Ammon's horn (tissue), 1 donor: ENCODE measurements at regions not wholly inside any gene's neighbourhood (a gene's known extent, or its start where the extent isn't known, plus 50 kb on each side); places are given as distances from the start of the nearest gene placed in this dataset.

ENCODE experiments used
- DNase-seq: peaks from one replicate; pipeline ENCODE4 v3.0.0-alpha.2; 2016; ENCODE audit warnings: low spot score

- DNase-seq = no peak
These were observed 73.7 kb upstream of the MYCN start for GRCh38 chr2:15866563-15867193.

- DNase-seq = no peak
These were observed 72.9 kb upstream of the MYCN start for GRCh38 chr2:15867194-15868171.

GRCh38 chr2:15868186-15868585, 72.2 kb upstream of the MYCN start:
- no peak for DNase-seq

DNA sequence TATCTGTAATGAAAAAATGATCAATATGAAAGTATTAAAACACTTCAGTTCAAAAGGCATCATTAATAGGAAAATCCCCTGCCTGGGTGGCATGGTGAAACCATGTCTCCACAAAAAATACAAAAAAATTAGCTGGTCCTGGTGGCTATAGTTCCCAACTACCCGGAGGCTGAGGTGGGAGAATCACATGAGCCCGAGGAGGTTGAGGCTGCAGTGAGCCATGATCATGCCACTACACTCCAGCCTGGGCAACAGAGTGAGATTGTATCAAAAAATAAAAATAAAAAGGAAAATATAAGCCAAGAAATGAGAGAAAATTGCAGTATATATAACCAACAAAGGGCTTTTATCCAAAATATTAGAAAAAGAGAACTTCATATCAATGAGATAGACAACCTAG, 71.6 kb upstream of the MYCN start:
- DNase-seq = no peak

DNA sequence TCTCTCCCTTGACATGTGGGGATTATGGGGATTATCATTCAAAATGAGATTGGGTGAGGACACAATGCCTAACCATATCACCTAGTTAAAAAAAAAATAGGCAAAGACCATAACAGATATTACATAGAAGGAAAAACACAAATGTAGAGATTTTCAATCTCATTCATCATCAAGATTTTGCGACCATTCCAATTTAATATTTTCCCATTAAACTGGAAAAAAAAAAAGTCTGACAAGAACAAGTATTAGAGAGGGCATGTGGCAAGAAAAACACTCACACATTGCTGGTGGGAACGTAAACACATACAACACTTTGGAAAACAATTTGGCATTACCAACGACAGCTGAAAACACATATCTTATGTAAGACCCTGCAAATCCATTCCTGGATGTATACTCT, 71.0 kb upstream of the MYCN start:
- DNase-seq = no peak

DNA sequence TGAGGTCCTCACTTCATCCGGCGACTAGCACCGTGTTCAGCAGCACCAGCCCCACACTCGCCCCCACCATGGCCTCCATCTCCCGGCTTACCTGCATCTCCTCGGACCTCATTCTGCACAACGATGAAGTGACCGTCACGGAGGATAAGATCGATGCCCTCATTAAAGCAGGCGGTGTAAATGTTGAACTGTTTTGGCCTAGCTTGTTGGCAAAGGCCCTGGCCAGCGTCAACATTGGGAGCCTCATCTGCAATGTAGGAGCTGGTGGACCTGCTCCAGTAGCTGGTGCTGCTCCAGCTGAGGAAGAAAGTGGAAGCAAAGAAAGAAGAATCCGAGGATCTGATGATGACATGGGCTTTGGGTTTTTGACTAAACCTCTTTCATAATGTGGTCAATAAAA, 70.5 kb upstream of the MYCN start:
- no peak for DNase-seq

GRCh38 chr2:15870565-15870964, 69.8 kb upstream of the MYCN start:
- DNase-seq = no peak

GRCh38 chr2:15871239-15871783, 69.0 kb upstream of the MYCN start:
- DNase-seq = no peak

DNA sequence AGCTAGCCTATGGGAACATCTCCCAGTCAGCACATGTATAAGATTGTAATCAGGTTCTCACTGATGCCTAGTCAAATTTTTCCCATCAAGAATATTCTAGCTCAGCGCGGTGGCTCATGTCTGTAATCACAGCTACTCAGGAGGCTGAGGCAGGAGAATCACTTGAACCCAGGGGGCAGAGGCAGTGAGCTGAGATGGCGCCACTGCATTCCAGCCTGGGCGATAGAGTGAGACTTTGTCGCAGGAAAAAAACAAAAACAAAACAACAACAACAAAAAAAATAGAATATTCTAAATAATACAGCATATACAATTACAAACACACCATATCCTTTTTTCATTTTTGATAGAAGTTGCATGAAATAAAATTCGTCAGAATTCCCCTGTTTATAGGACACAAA, 67.5 kb upstream of the MYCN start:
- DNase-seq = no peak

DNA sequence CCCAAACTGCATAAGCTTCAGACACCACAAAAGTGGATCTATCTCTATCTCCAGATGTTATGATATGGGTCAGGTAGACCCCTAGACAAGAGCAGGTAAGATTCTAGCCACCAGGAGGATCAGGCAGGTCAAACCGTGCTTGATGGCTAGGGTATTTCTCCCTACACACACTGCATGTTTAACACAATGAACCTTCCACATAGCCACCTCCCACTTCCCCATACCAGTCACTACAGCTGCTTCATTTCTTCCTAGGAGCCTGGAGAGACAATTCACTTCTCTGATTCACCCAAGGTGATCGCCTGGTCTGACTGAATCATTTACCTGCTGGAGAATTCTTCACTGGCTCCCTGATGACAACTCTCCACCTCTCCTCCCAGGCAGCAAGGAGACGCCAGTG, 66.0 kb upstream of the MYCN start:
- no peak for DNase-seq

DNA sequence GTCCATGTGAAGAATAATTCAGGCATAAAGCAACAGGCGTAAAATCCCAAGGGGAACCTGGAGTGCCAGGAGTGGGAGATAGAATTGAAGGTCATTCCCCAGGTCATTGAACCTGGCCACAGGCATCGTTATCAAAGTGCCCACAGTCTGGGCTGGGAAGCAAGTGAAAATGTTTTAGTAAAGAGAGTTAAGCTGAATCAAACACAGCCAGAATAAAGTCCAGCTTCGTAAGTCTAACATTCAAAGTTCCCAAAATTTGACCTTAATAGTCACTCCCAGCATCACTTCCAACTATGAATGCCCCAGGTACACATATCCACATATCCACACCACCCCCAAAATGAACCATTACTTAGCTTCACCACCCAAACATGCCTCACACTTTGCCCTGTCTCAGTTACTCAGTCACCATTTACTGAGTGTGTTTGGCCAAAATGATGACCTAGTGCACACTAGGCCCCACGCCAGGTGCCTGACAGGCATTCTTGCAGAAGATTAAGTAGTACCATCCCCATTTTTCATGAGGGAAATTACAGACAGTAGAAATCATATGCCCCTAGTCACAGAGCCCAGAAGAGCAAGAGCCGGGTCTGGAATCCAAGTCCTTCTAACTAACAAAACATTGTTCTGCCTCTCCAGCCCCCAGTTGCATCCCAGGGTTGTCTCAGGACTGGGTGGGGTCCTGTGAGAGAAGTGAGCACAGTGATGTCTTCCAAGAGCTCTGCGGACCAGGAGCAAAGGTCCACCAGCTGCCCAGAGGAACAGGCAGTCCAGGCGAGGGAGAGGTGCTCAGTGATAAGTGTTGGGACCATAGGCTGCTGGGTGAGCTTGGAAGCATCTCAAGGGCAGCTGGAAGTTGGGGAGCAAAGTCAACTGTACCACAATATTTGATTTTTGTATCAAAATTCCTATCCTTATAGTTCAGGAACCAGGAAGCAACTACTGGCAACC, 65.2 kb upstream of the MYCN start:
- no peak for DNase-seq

DNA sequence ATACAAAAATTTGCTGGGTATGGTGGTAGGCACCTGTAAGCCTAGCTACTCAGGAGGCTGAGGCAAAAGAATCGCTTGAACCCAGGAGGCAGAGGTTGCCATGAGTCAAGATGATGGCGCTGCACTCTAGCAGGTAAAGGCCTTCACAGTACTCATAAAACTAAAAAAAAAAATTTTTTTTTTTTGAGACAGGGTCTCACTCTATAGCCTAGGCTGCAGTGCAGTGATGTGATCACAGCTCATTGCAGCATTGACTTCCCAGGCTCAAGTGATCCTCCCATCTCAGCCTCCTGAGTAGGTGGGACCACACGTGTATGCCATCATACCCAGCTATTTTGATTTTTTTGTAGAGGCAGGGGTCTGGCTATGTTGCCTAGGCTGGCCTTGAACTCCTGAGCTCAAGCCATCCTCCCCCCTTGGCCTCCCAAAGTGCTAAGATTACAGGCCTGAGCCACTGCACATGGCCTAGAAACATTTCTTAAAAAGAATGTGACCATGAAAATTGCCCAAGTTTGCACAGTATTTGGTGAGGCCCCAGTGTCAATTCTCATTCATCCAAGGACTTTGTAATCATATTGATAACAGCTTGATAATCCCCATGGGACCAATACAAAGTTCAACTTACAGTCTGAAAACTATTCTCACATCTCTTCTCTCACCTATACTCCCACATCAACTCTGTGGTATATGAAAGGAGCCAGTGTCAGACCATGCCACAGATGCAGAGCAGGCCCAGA, 64.2 kb upstream of the MYCN start:
- DNase-seq = no peak

DNA sequence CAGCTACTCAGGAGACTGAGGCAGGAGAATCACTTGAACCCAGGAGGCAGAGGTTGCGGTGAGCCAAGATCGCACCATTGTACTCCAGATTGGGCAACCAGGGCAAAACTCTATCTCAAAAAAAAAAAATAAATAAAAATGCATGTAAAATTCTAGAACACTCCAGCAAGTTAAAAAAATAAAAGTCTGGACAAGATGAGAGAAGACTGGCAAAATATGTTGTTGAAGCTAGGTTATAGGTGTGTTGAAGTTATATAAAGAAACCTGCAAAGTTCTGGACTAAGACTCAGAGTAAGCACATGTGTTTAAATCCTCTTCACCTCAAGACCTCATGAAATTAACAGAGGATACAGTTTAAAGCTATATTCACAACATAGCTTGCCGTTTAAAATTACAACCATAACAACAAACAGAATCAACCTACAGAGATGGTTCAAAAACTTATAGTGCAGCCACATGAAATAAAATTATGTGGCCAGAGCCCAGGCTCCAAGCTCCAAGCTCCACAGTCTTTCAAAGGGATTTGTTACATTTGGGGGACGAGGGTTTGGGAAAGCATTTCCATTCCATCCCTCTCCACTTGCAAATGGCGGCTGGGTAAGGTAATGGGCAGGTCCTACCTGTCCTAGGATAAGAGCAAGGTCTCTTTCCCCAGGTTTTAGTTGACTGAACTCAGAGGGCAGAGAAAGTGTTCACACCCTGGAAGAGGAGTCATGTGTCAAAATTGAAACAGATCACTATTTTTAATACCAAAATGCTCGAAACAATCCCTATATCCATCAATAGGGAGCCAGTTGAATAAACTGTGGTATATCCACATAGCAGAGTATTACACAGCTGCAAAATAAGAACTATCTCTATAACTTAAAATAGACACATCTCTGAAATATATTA, 59.9 kb upstream of the MYCN start:
- no peak for DNase-seq

- DNase-seq = no peak
These were observed 59.3 kb upstream of the MYCN start for GRCh38 chr2:15881120-15881433.

DNA sequence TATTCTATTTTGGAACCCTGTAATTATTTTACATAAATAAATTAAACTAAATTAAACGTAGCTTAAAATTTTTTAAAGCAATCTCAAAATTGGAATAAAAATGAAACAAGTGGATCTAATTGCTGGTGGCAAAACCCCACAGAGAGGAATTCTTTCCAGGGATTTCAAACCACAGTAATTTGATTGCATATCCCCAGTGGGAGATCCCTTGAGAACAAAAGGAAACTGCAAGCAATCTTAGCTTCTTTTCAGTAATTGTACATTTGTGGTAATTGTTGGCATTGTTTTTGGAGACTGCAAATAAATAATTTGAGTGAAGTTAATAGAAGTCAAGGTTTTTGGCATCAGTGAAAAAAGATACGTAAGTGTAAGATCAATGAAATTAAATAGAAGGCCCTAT, 58.7 kb upstream of the MYCN start:
- DNase-seq = no peak

DNA sequence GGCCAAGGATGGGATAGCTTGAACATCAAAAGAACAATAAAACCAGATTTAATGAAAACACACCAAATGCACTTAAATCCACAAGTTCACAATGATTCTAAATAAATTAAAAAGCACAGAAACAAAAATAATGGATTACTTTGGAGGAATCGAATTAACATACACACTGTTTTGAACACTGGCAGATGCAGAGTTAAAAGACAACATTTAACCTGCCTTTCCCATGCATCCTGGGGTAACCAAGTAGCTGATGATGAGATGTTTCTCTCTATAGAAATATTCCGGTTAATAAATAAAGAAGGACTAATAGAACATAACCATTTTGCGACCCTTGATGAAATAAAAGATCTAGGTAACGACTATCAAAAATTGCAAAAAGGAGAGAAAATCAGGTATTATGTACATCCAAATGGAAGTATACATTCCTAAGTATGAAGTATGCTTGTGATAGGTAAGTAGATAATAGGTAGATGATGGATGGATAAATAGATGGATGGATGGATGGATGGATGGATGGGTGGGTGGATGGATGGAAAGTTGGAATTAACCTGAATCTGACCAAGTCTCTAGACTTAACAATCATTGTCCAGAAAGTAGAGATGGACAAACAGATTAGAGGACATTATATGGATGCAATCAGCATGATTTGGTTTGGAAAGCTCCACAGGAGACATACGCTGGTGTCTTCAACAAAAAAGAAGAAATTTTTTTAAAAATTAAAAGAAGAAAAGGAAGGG, 57.4 kb upstream of the MYCN start:
- DNase-seq = no peak

DNA sequence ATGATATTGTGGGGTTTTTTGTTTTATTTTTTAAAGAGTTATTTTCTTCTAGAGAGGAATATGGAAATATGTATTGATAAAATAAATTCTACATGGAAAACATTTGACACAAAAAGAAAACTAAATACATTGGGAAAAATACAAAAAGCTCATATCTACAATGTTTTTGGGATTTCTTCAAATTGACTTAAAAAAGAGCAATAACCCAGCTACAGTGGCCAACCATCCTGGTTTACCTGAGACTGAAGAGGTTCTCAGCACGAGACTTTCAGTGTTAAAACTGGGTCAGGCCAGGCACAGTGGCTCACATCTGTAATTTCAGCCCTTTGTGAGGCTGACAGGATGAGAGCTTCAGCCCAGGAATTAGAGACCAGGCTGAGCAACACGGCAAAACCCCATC, 56.7 kb upstream of the MYCN start:
- no peak for DNase-seq

DNA sequence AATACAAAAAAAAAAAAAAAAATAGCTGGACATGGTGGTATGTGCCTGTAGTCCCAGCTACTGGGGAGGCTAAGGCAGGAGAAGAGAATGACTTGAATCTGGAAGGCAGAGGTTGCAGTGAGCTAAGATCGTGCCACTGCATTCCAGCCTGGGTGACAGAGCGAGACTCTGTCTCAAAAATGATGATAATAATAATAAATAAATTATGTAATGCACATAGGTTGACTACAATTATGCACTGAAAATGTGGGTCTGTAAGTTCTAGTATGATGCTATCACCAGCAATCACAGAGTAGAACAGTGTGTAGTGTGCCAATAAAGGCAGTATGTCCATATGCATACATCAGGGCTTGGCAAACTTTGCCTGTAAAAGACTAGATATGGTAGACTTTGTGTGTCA, 55.6 kb upstream of the MYCN start:
- no peak for DNase-seq

DNA sequence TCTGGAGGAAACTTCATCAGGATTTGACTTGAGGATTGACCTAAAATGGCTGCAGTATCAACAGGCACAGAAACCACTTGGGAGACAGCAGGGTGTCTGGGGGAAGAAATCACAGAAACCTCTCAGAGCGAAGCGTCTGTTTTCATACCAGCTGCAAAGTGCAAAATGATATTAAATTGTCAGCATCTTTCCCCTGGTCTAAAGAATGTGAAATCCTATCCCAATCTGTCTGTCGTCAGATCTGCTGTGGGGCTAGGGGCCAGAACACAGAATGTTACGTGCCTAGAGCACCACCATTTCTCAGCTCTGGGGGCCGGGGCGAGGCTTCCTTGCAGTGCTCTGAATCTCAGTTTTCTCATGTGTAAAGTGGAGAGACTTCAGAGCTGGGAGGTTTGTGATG, 54.1 kb upstream of the MYCN start:
- no peak for DNase-seq
